Naive thymus-derived CD4-positive, alpha-beta T cell (primary cell): ENCODE measurements at regions not wholly inside any gene's neighbourhood (a gene's known extent, or its start where the extent isn't known, plus 50 kb on each side); places are given as distances from the start of the nearest gene placed in this dataset.

Source experiments
- ATAC-seq: fragments of 150-1000 bp; cut with Tn5 transposase; 2 replicates; pipeline ENCODE4 v1.10.0; 2021; ENCODE audit warnings: mild to moderate bottlenecking, moderate library complexity
- CTCF ChIA-PET: fragments of 350-600 bp; sonication (Branson Sonifier 250); formaldehyde crosslinking; loops from one replicate; lab custom pipeline; 2021; ENCODE audit warnings: antibody characterized with exemption; lab: Charles Lee
- POLR2A ChIA-PET: fragments of 350-600 bp; sonication (Branson Sonifier 250); formaldehyde crosslinking; loops from one replicate; lab custom pipeline; 2021; ENCODE audit warnings: antibody characterized with exemption, inconsistent platforms; lab: Charles Lee
- DNase-seq, 9 donors: peaks; one replicate each; pipeline versions ENCODE4 v3.0.0 to v3.0.0-alpha.2; 2020 to 2022; ENCODE audit warnings: mixed read lengths in 1 of 9
- H3K27ac ChIP-seq: one replicate; pipeline ENCODE4 v1.7.0; 2013; ENCODE audit warnings: mild to moderate bottlenecking, low read depth, low read length, moderate library complexity
- H3K27me3 ChIP-seq, 2 donors: one replicate each; pipeline ENCODE4 v1.7.0; 2013; ENCODE audit warnings: low read length in 2 of 2, mild to moderate bottlenecking in 2 of 2, moderate library complexity in 2 of 2; ENCODE audit not compliant: control insufficient read depth in 2 of 2, insufficient read depth in 2 of 2
- H3K36me3 ChIP-seq, 3 experiments: 1 replicate in 2 of 3; 2 replicates in 1 of 3; pipeline ENCODE4 v1.7.0; 2013; ENCODE audit warnings: low read length in 3 of 3, mild to moderate bottlenecking in 3 of 3, moderate library complexity in 1 of 3; ENCODE audit not compliant: insufficient read depth in 3 of 3, control insufficient read depth in 2 of 3
- H3K4me1 ChIP-seq, 2 donors: one replicate each; pipeline ENCODE4 v1.7.0; 2013; ENCODE audit warnings: low read length in 2 of 2, mild to moderate bottlenecking in 2 of 2, moderate library complexity in 1 of 2; ENCODE audit not compliant: control insufficient read depth in 2 of 2, insufficient read depth in 2 of 2
- H3K4me3 ChIP-seq: 2 replicates; pipeline ENCODE4 v1.7.0; 2013; ENCODE audit warnings: mild to moderate bottlenecking, low read length
- H3K9me3 ChIP-seq, 3 experiments: 1 replicate in 2 of 3; 2 replicates in 1 of 3; pipeline ENCODE4 v1.7.0; 2013; ENCODE audit warnings: low read length in 3 of 3; ENCODE audit not compliant: control insufficient read depth in 2 of 3
- H3K27ac Mint-ChIP-seq, 9 donors: one replicate each; pipeline ENCODE4 v1.8.0; 2020 to 2022; ENCODE audit warnings: mixed read lengths in 9 of 9, mild to moderate bottlenecking in 8 of 9, moderate library complexity in 5 of 9, inconsistent platforms in 2 of 9
- H3K27me3 Mint-ChIP-seq, 5 donors: one replicate each; pipeline ENCODE4 v1.8.0; 2021 to 2022; ENCODE audit warnings: mixed read lengths in 5 of 5, mild to moderate bottlenecking in 1 of 5
- H3K36me3 Mint-ChIP-seq, 5 donors: one replicate each; pipeline ENCODE4 v1.8.0; 2020 to 2022; ENCODE audit warnings: mixed read lengths in 5 of 5, mild to moderate bottlenecking in 3 of 5, inconsistent platforms in 1 of 5
- H3K4me1 Mint-ChIP-seq, 7 donors: one replicate each; pipeline ENCODE4 v1.8.0; 2020 to 2022; ENCODE audit warnings: mixed read lengths in 7 of 7, mild to moderate bottlenecking in 3 of 7, inconsistent platforms in 1 of 7
- H3K4me3 Mint-ChIP-seq, 10 donors: one replicate each; pipeline ENCODE4 v1.8.0; 2020 to 2022; ENCODE audit warnings: mild to moderate bottlenecking in 10 of 10, mixed read lengths in 10 of 10, moderate library complexity in 6 of 10, inconsistent platforms in 2 of 10
- H3K9me3 Mint-ChIP-seq, 11 donors: one replicate each; pipeline ENCODE4 v1.8.0; 2020 to 2022; ENCODE audit warnings: mixed read lengths in 11 of 11, mild to moderate bottlenecking in 4 of 11, inconsistent platforms in 1 of 11, moderate library complexity in 1 of 11
- intact Hi-C, 2 donors: fragments of 100-400 bp; cut with micrococcal nuclease; formaldehyde crosslinking; loops; one replicate each; pipeline ENCODE4 v1.15.1; 2023

DNA sequence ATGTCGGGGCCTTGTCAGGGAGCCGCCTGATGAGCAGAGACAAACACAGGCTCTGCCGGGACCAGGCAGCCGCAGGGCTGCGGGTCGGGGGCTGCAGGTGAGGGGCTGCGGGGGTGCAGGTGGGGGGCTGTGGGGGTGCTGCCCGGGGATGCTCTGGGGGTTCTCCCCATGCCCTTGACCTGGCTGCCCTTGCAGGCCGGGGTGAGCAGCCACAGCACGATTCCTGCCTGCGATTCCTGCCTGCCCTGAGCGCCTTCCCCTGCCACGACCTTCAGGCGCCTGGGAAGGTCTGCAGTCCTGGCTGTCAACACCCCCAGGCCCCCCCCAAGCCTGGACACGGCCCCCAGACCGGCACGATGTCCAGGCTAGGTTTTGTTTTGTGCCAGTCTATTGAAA is 106.3 kb downstream of the FAM53A start:
- no peak for DNase-seq
- H3K4me1 Mint-ChIP-seq: peaks cover 4 to 14% (median 8%) of the 10 kb centered on the region in 7 donors
- ChIA-PET CTCF (no interaction called here), POLR2A (no interaction called here)
- H3K4me3 ChIP-seq: no peak overlapping the region
- no peaks in the 10 kb centered on the region for H3K36me3 Mint-ChIP-seq
- no peaks in the 10 kb centered on the region for H3K27me3 ChIP-seq
- intact Hi-C loops: no loop called here
- no peak for ATAC-seq
- peaks cover 0 to 3% (median 0%) of the 10 kb centered on the region in 11 donors for H3K9me3 Mint-ChIP-seq
- peaks cover 0 to 4% (median 0%) of the 10 kb centered on the region in 3 experiments for H3K36me3 ChIP-seq
- peak overlapping the region in 6 of 10 donors; percentile 34 to 73 (median 45) for H3K4me3 Mint-ChIP-seq
- H3K27ac ChIP-seq: no peak overlapping the region
- H3K9me3 ChIP-seq: no peaks in the 10 kb centered on the region
- H3K4me1 ChIP-seq: peaks cover 0 to 5% of the 10 kb centered on the region in 2 donors
- H3K27ac Mint-ChIP-seq: no peak overlapping the region
- H3K27me3 Mint-ChIP-seq: no peaks in the 10 kb centered on the region

DNA sequence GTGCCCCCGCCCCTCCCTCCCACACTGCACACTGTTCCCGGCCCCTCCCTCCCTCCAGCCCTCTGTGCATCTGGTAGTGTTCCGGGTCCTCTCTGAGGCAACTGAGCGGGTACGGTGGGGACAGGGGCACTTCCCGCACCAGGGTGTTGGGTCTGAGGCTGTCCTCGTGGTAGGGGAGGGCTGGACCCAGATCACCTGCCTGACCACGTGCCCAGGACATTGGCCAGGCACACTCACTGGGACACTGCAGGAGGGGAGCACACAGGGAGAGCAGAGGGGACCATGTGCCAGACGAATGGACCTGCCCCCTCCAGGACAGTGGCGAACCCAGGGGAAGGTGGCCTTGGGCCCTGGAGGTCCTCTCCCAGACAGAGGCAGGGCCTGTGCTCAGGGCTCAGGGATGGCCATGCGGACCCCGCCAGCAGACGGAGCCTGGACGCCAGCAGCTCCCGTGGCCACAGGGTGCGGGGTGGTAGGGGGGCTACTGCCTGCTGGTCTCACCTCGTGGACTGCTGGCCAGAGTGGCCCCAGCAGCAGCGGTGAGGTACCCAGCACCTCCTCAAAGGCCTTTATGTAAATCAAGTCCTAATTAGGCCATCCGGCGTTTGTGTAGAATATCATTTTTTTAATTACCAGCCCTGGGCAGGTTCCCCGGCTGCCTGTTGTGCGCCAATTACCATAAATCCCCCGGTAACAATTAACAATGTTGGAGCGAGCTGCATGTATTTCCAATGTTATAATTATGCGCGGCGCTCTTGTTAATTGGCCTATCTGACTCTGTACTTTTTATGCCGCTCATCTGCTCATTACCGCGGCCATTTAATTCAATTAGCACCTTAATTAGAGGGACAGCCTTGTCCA is 106.9 kb downstream of the FAM53A start:
- Histone ChIP-seq H3K36me3 (peaks cover 0 to 4% (median 0%) of the 10 kb centered on the region in 3 experiments), H3K4me1 (peaks cover 0 to 5% of the 10 kb centered on the region in 2 donors), H3K27me3 (no peaks in the 10 kb centered on the region), H3K4me3 (no peak overlapping the region), H3K9me3 (no peaks in the 10 kb centered on the region), H3K27ac (no peak overlapping the region)
- intact Hi-C loops: no loop called here
- no peak for DNase-seq
- H3K27me3 Mint-ChIP-seq: no peaks in the 10 kb centered on the region
- H3K36me3 Mint-ChIP-seq: no peaks in the 10 kb centered on the region
- peak overlapping the region in 5 of 10 donors; percentile 19 to 73 (median 38) for H3K4me3 Mint-ChIP-seq
- H3K9me3 Mint-ChIP-seq: peaks cover 0 to 3% (median 0%) of the 10 kb centered on the region in 11 donors
- H3K4me1 Mint-ChIP-seq: peaks cover 4 to 14% (median 8%) of the 10 kb centered on the region in 7 donors
- ATAC-seq: no peak
- no peak overlapping the region for H3K27ac Mint-ChIP-seq
- CTCF ChIA-PET: no interaction called here
- POLR2A ChIA-PET: no interaction called here

DNA sequence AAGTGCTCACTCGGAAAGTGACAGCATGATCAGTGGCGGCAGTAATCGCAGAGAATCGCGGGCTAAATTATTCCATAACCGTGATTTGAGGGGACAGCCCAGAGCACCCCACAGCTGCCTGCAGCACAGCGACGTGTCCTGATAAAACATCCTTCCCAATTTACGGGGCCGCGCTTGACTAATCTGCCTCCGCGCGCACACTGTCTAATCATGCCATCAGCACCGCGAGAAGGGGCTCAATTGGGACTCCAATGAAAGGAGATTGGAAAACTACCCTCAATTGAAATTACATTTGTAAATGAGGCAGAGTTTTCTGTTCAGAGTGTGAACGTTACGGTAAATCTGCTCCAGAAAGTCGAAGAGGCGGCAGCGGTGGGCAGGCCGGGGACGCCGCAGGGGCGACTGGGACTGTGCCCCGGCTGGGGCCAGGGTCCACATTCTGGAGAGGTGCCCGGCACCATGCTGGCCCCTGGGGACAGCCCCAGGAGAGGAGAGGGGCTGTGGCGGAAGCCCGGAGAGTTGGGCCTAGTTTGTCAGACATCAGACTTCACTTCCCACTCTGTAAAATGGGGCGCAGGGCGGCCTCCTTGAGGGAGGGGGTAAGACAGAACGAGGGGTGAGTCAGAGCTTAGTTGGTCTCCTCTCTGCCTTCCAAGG is 107.7 kb downstream of the FAM53A start:
- Histone ChIP-seq H3K27ac (no peak overlapping the region), H3K27me3 (no peaks in the 10 kb centered on the region), H3K4me1 (peaks cover 0 to 5% of the 10 kb centered on the region in 2 donors), H3K4me3 (no peak overlapping the region), H3K36me3 (peaks cover 0 to 4% (median 0%) of the 10 kb centered on the region in 3 experiments), H3K9me3 (no peaks in the 10 kb centered on the region)
- no peaks in the 10 kb centered on the region for H3K36me3 Mint-ChIP-seq
- CTCF ChIA-PET: no interaction called here
- DNase-seq (no peak), ATAC-seq (no peak)
- POLR2A ChIA-PET: no interaction called here
- intact Hi-C loops: no loop called here
- peaks cover 4 to 9% (median 7%) of the 10 kb centered on the region in 7 donors for H3K4me1 Mint-ChIP-seq
- H3K9me3 Mint-ChIP-seq: peaks cover 0 to 3% (median 0%) of the 10 kb centered on the region in 11 donors
- H3K4me3 Mint-ChIP-seq: peak overlapping the region in 2 of 10 donors; percentile 16 to 29
- H3K27ac Mint-ChIP-seq: peak overlapping the region in 1 of 9 donors; percentile 22
- H3K27me3 Mint-ChIP-seq: no peaks in the 10 kb centered on the region

- Mint-ChIP-seq H3K27me3 (no peaks in the 10 kb centered on the region), H3K27ac (peak overlapping the region in 1 of 9 donors; percentile 22), H3K9me3 (peaks cover 0 to 3% (median 0%) of the 10 kb centered on the region in 11 donors), H3K4me1 (peaks cover 0 to 9% (median 6%) of the 10 kb centered on the region in 7 donors), H3K4me3 (peak overlapping the region in 1 of 10 donors; percentile 29), H3K36me3 (no peaks in the 10 kb centered on the region)
- Histone ChIP-seq H3K9me3 (no peaks in the 10 kb centered on the region), H3K27me3 (no peaks in the 10 kb centered on the region), H3K27ac (no peak overlapping the region), H3K4me3 (no peak overlapping the region), H3K36me3 (peaks cover 0 to 4% (median 0%) of the 10 kb centered on the region in 3 experiments), H3K4me1 (peaks cover 0 to 5% of the 10 kb centered on the region in 2 donors)
- intact Hi-C loops: no loop called here
- ATAC-seq (no peak), DNase-seq (no peak)
- ChIA-PET CTCF (no interaction called here), POLR2A (no interaction called here)
Measured at GRCh38 chr4:1575418-1576303, 108.5 kb downstream of the FAM53A start.

DNA sequence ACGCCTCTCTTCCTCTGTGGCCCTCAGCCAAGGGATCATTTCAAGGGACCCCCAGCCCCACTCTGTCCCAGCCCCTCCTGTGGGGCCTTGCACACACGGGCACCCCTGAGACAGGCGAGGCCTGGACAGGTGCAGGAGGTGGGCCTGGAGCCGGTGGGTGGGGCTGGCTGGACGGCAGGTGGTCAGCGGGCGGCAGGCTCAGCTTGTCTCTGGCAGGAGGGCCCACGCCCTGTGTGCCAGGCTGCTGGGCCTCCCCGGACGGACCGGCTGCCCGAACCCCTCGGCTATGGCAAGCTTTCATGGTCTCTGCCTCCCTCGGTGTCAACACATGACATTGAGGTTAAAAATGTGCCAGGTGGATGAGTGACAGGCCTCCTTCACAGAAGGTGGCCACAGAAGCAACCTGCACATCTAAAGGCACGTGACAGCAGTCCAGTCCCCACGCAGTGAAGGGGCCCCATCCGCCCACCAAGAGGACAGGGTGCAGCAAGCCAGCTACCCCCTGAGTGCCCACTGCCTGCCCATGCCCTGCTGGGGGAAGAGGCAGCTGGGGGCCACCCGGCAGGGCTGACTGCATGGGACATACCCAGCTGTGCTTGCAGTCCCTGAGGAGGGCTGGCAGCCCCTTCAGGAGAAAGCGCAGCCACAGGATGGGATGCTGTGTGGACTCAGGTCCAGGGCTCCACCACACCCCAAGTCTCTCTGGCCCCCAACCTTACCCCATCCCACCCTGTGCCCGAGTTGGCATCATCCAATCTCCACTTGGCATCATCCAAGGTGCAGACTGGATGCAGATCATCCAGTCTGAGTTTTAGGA is 109.3 kb downstream of the FAM53A start:
- Histone ChIP-seq H3K27me3 (no peaks in the 10 kb centered on the region), H3K9me3 (no peaks in the 10 kb centered on the region), H3K36me3 (peaks cover 0 to 4% (median 0%) of the 10 kb centered on the region in 3 experiments), H3K27ac (no peak overlapping the region), H3K4me1 (peaks cover 0 to 5% of the 10 kb centered on the region in 2 donors), H3K4me3 (no peak overlapping the region)
- no peak overlapping the region for H3K27ac Mint-ChIP-seq
- DNase-seq (no peak), ATAC-seq (no peak)
- intact Hi-C loops: no loop called here
- H3K27me3 Mint-ChIP-seq: no peaks in the 10 kb centered on the region
- H3K4me1 Mint-ChIP-seq: peaks cover 0 to 9% (median 6%) of the 10 kb centered on the region in 7 donors
- ChIA-PET POLR2A (no interaction called here), CTCF (interaction anchor here (0.7 kb wide), 1 partner anchor 12 kb away, joined by 3 read pairs; no protein-coding TSS in a partner anchor)
- H3K4me3 Mint-ChIP-seq: no peak overlapping the region
- no peaks in the 10 kb centered on the region for H3K36me3 Mint-ChIP-seq
- peaks cover 0 to 3% (median 0%) of the 10 kb centered on the region in 11 donors for H3K9me3 Mint-ChIP-seq
